Trophoblast cell (in vitro differentiated cells and primary cell): ENCODE measurements at regions not wholly inside any gene's neighbourhood (a gene's known extent, or its start where the extent isn't known, plus 50 kb on each side); places are given as distances from the start of the nearest gene placed in this dataset.
"Not testable (repeated sequence)": the region's sequence is repeated elsewhere in the genome, so short reads cannot be mapped to it uniquely, and the experiment has no call there.

Experiments
- DNase-seq, 2 donors: peaks; one replicate each; pipeline ENCODE4 v3.0.0-alpha.2; 2016
- H2AFZ ChIP-seq: 2 replicates; pipeline ENCODE4 v1.6.1; 2013; ENCODE audit warnings: low read length, moderate library complexity, mild to moderate bottlenecking; ENCODE audit not compliant: insufficient read depth, poor library complexity
- H2AK5ac ChIP-seq: 2 replicates; pipeline ENCODE4 v1.6.1; 2013; ENCODE audit warnings: mild to moderate bottlenecking, low read length
- H2BK120ac ChIP-seq: 2 replicates; pipeline ENCODE4 v1.6.1; 2013; ENCODE audit warnings: low read length, mild to moderate bottlenecking, moderate library complexity; ENCODE audit not compliant: insufficient read depth, poor library complexity
- H2BK12ac ChIP-seq: 2 replicates; pipeline ENCODE4 v1.6.1; 2013; ENCODE audit warnings: mild to moderate bottlenecking, low read length, moderate library complexity
- H2BK5ac ChIP-seq: 2 replicates; pipeline ENCODE4 v1.6.1; 2013; ENCODE audit warnings: low read length, low read depth, moderate library complexity, mild to moderate bottlenecking; ENCODE audit not compliant: poor library complexity
- H3K14ac ChIP-seq: 2 replicates; pipeline ENCODE4 v1.6.1; 2013; ENCODE audit warnings: mild to moderate bottlenecking, low read length
- H3K18ac ChIP-seq: 2 replicates; pipeline ENCODE4 v1.6.1; 2013; ENCODE audit warnings: mild to moderate bottlenecking, low read length
- H3K23ac ChIP-seq: 2 replicates; pipeline ENCODE4 v1.6.1; 2013; ENCODE audit warnings: low read length
- H3K27ac ChIP-seq: 2 replicates; pipeline ENCODE4 v1.5.1; 2013; ENCODE audit warnings: low read depth, mild to moderate bottlenecking, inconsistent platforms, low read length, moderate library complexity
- H3K27me3 ChIP-seq: 2 replicates; pipeline ENCODE4 v1.6.1; 2013; ENCODE audit warnings: inconsistent platforms, mild to moderate bottlenecking, low read length, moderate library complexity; ENCODE audit not compliant: insufficient read depth
- H3K36me3 ChIP-seq, 2 experiments: 1 replicate in 1 of 2; 2 replicates in 1 of 2; pipeline ENCODE4 v1.6.1; 2013; ENCODE audit warnings: low read length in 2 of 2, mild to moderate bottlenecking in 2 of 2, moderate library complexity in 1 of 2; ENCODE audit not compliant: insufficient read depth in 2 of 2, control insufficient read depth in 1 of 2
- H3K4ac ChIP-seq: 2 replicates; pipeline ENCODE4 v1.6.1; 2013; ENCODE audit warnings: low read depth, mild to moderate bottlenecking, low read length, moderate library complexity
- H3K4me1 ChIP-seq, 2 experiments: 1 replicate in 1 of 2; 2 replicates in 1 of 2; pipeline ENCODE4 v1.6.1; 2013; ENCODE audit warnings: low read length in 2 of 2, mild to moderate bottlenecking in 2 of 2, moderate library complexity in 1 of 2; ENCODE audit not compliant: insufficient read depth in 2 of 2, control insufficient read depth in 1 of 2
- H3K4me2 ChIP-seq: 2 replicates; pipeline ENCODE4 v1.6.1; 2013; ENCODE audit warnings: inconsistent platforms, mild to moderate bottlenecking, low read length, moderate library complexity
- H3K4me3 ChIP-seq: 2 replicates; pipeline ENCODE4 v1.5.1; 2013; ENCODE audit warnings: mild to moderate bottlenecking, low read depth, low read length, inconsistent platforms
- H3K79me1 ChIP-seq: one replicate; pipeline ENCODE4 v1.6.1; 2013; ENCODE audit warnings: low read length
- H3K79me2 ChIP-seq: 2 replicates; pipeline ENCODE4 v1.6.1; 2013; ENCODE audit warnings: low read length, mild to moderate bottlenecking; ENCODE audit not compliant: control insufficient read depth, insufficient read depth, poor library complexity
- H3K9ac ChIP-seq: 2 replicates; pipeline ENCODE4 v1.6.1; 2013; ENCODE audit warnings: mild to moderate bottlenecking, low read length
- H3K9me3 ChIP-seq: 2 replicates; pipeline ENCODE4 v1.6.1; 2013; ENCODE audit warnings: low read depth, mild to moderate bottlenecking, control low read depth, inconsistent platforms, low read length; ENCODE audit not compliant: insufficient read depth
- H4K12ac ChIP-seq: 2 replicates; pipeline ENCODE4 v1.6.1; 2013; ENCODE audit warnings: low read depth, mild to moderate bottlenecking, low read length, moderate library complexity
- H4K8ac ChIP-seq: 2 replicates; pipeline ENCODE4 v1.6.1; 2013; ENCODE audit warnings: low read depth, mild to moderate bottlenecking, low read length, moderate library complexity
- H4K91ac ChIP-seq: one replicate; pipeline ENCODE4 v1.6.1; 2013; ENCODE audit warnings: low read depth, mild to moderate bottlenecking, low read length, moderate library complexity
- WGBS: extraction: QIAGEN DNeasy Blood & Tissue Kit; methylation state at CpG from one replicate; pipeline ENCODE4 v1.1.7; 2013; ENCODE audit warnings: missing lambda C conversion rate; ENCODE audit not compliant: insufficient read length, insufficient coverage; ENCODE audit errors: extremely low coverage; 5-methylcytosine and 5-hydroxymethylcytosine counted together

DNA sequence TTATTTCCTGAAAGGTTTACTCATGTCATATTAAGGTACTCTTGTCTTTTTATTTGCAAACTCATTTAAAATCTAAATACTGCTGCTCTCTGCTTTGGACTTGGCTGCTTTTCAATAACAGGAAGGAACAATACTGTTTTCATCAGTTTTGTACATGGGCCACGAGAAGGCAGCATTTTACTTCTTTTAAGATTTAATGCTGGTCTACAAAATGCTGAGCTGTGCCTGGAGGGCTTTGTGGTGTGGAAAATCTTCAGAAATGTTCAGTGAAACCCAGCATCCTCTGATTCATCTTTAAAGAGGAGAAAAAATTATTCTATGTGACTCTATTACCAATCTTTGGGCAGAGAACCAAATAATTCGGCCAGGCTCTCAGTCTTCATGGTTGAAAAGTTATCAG lies 155.9 kb downstream of the POTEB3 start:
- not testable (repeated sequence) for H2AFZ ChIP-seq, DNase-seq, H2AK5ac ChIP-seq, H3K4me3 ChIP-seq, H3K14ac ChIP-seq, H3K4me1 ChIP-seq, H3K36me3 ChIP-seq, H3K23ac ChIP-seq, H3K18ac ChIP-seq, H4K91ac ChIP-seq, H3K79me2 ChIP-seq, H2BK12ac ChIP-seq, H3K79me1 ChIP-seq, H3K4ac ChIP-seq, H2BK120ac ChIP-seq, H3K9me3 ChIP-seq, H4K12ac ChIP-seq, H4K8ac ChIP-seq, H2BK5ac ChIP-seq, H3K9ac ChIP-seq, H3K27me3 ChIP-seq, H3K4me2 ChIP-seq, H3K27ac ChIP-seq
- WGBS: no CpG with 5 or more reads among the region's 2 CpGs

DNA sequence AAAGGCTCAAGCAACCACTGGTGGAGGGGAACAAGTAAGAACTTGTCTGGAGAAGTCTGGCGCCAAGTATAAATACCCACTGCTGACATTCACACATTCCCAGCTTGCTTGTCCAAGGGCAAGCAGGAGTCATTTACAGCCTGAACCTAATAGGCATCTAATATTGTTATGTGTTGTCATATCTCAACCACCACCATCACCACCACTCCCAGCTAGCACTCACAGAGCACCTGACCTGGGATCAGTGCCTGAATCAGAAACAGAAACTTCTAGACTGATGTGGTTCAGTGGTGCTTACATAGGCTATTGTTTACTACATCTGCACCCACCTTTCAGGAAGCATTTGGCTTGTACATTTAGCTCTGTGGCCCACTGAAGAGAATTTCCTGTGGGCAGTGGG lies 157.1 kb downstream of the POTEB3 start:
- H2BK12ac ChIP-seq: not testable (repeated sequence)
- WGBS: no CpG with 5 or more reads among the region's 1 CpG

DNA sequence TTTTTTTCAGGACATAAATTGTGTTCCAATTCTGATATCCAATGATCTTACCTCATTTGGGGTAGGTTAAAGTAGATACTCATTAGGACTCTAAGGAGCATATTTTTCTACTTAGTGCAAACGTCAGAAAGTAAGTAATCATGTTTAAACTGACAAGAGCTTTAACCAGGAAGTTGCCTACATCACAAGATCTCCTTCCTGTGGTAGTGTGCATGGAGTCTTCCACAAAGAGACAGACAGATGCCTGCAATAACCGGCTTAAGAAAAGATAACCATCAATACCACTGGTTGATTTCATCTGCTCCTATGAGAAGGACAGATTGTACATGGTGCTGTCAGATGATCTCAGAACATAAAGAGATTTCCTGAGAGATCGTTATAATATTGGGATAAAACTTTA lies 160.0 kb downstream of the POTEB3 start:
- not testable (repeated sequence) for H3K27ac ChIP-seq, H2BK120ac ChIP-seq
- WGBS: no CpG with 5 or more reads among the region's 3 CpGs

More for the DNA sequence above, 157.1 kb downstream of the POTEB3 start:
- H3K23ac ChIP-seq, H3K4me1 ChIP-seq, H3K18ac ChIP-seq, H3K79me1 ChIP-seq, H3K4me3 ChIP-seq, H3K9ac ChIP-seq, H2BK5ac ChIP-seq, H3K36me3 ChIP-seq, H3K27ac ChIP-seq, H2AK5ac ChIP-seq, DNase-seq, H2AFZ ChIP-seq, H3K14ac ChIP-seq, H4K91ac ChIP-seq, H3K79me2 ChIP-seq, H3K9me3 ChIP-seq, H3K4ac ChIP-seq, H3K4me2 ChIP-seq, H4K8ac ChIP-seq, H4K12ac ChIP-seq, H3K27me3 ChIP-seq, H2BK120ac ChIP-seq: not testable (repeated sequence)

DNA sequence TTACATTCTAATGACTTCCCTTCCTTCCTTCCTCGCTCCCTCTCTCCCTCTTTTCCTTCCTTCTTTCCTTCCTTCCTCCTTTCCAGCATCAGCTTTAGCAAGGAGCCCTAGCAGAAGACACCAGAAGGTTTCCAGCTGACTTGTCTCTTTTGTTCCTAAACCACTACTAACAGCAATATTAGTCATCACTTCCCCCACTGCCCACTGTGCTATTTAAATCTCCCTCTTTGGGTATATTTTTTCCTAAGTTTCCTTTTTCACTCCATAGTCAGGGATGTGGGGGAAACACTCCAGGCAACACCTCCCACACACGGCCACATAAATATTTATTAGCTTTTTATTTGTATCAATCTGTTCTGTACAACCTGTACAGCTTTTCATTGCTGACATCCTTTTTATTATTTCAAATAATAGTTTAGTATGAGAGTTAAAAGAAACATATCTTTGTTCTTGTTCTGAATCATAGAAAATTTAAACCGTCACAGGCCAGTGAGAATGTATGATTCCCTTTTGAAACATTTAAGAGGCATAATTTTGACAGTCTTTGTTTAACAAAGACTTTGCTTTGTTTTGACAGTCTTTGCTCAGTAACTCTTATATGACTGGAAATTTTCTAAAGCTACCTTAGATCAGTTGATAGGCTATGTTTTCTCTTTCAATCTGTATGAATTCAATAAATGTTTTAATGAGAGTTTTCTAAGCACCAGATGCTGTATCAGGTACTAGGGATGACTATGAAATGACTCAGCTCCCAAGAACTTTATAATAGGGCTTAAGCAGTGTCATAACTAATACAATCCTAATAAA lies 167.9 kb downstream of the POTEB3 start:
- not testable (repeated sequence) for H2BK12ac ChIP-seq, H4K12ac ChIP-seq, H3K79me1 ChIP-seq, DNase-seq, H3K4me1 ChIP-seq, H2AFZ ChIP-seq, H3K18ac ChIP-seq, H3K4me3 ChIP-seq, H3K9me3 ChIP-seq, H2BK5ac ChIP-seq, H3K14ac ChIP-seq, H3K9ac ChIP-seq, H3K36me3 ChIP-seq, H3K27me3 ChIP-seq, H4K91ac ChIP-seq, H3K4me2 ChIP-seq, H2AK5ac ChIP-seq, H3K23ac ChIP-seq, H4K8ac ChIP-seq, H3K4ac ChIP-seq, H2BK120ac ChIP-seq, H3K27ac ChIP-seq, H3K79me2 ChIP-seq
- WGBS: no CpG with 5 or more reads among the region's 3 CpGs

More for the DNA sequence above, 160.0 kb downstream of the POTEB3 start:
- H2BK5ac ChIP-seq, H3K14ac ChIP-seq, H3K79me2 ChIP-seq, H3K9ac ChIP-seq, H3K79me1 ChIP-seq, H4K12ac ChIP-seq, H3K27me3 ChIP-seq, H3K4me2 ChIP-seq, H4K8ac ChIP-seq, H3K18ac ChIP-seq, H3K4me3 ChIP-seq, H3K23ac ChIP-seq, H2BK12ac ChIP-seq, H3K4me1 ChIP-seq, H2AFZ ChIP-seq, H3K4ac ChIP-seq, DNase-seq, H3K9me3 ChIP-seq, H2AK5ac ChIP-seq, H4K91ac ChIP-seq, H3K36me3 ChIP-seq: not testable (repeated sequence)
